ENCODE measurements at regions not wholly inside any gene's neighbourhood (a gene's known extent, or its start where the extent isn't known, plus 50 kb on each side); places are given as distances from the start of the nearest gene placed in this dataset.

GRCh38 chr12:66944365-66944764 lies 265.5 kb upstream of the GRIP1 start:
- no peak for ATAC-seq
- no peaks in the 10 kb centered on the region for H3K27me3 ChIP-seq (ENCODE audit: control insufficient read depth in 1 of 2, insufficient read depth in 2 of 2, low read length in 2 of 2)
- in situ Hi-C loops (cut with HindIII; ENCODE audit: extremely low pct_ligation_motif_present, low pct_unique_long_range_greater_than_20kb) = no loop called here
- FAIRE-seq = no peak
- POLR2A ChIA-PET = no interaction called here
- H4K20me1 ChIP-seq (ENCODE audit: insufficient read depth, low read length) = no peaks in the 10 kb centered on the region
- no TSS peak for BruUV-seq (replicated peaks)
- WGBS (ENCODE audit: low lambda C conversion rate) = 2% methylated on average over 2 of the region's 2 CpGs
- no peaks in the 10 kb centered on the region for H3K36me3 ChIP-seq (replicated peaks in 1 of 2; ENCODE audit: control insufficient read depth in 1 of 2, insufficient read depth in 2 of 2, low read length in 2 of 2)
- H3K4me3 ChIP-seq (replicated peaks in 1 of 3; ENCODE audit: insufficient read depth in 1 of 3, low read depth in 2 of 3, low read length in 3 of 3) = no peak overlapping the region
- intact Hi-C loops (cut with micrococcal nuclease; ENCODE audit: unreplicated experiment) = no loop called here
- no peaks in the 10 kb centered on the region for H3K4me1 ChIP-seq (ENCODE audit: insufficient read depth, low read length)
- DNase-seq (ENCODE audit: low spot score) = no peak
- H3K79me2 ChIP-seq (ENCODE audit: insufficient read depth, low read length) = no peaks in the 10 kb centered on the region
- H3K4me2 ChIP-seq (ENCODE audit: low read depth, low read length) = no peak overlapping the region
- TF ChIP-seq TMF1 (CRISPR knock-in tag; IDR thresholded peaks at IDR 0.05; ENCODE audit: low read depth) (no peak), ZGPAT (CRISPR knock-in tag; IDR thresholded peaks at IDR 0.05) (no peak), TOE1 (CRISPR knock-in tag; IDR thresholded peaks at IDR 0.05) (no peak), SPEN (CRISPR knock-in tag; IDR thresholded peaks at IDR 0.05; ENCODE audit: low read depth) (no peak), SP1 (IDR thresholded peaks at IDR 0.05) (no peak), SP1 (CRISPR knock-in tag; IDR thresholded peaks at IDR 0.05) (no peak), ELF4 (CRISPR knock-in tag; IDR thresholded peaks at IDR 0.05; ENCODE audit: borderline replicate concordance) (no peak), MIER3 (CRISPR knock-in tag; IDR thresholded peaks at IDR 0.05; ENCODE audit: borderline replicate concordance) (no peak), ELF3 (CRISPR knock-in tag; IDR thresholded peaks at IDR 0.05) (no peak), NR3C1 (CRISPR knock-in tag; IDR thresholded peaks at IDR 0.05) (no peak), SOX5 (CRISPR knock-in tag; IDR thresholded peaks at IDR 0.05; ENCODE audit: borderline replicate concordance) (no peak), NR2C2 (CRISPR knock-in tag; IDR thresholded peaks at IDR 0.05; ENCODE audit: borderline replicate concordance) (no peak), ZNF549 (CRISPR knock-in tag; IDR thresholded peaks at IDR 0.05) (no peak), THAP11 (CRISPR knock-in tag; IDR thresholded peaks at IDR 0.05) (no peak), ZNF567 (CRISPR knock-in tag; IDR thresholded peaks at IDR 0.05; ENCODE audit: borderline replicate concordance) (no peak), ELK4 (CRISPR knock-in tag; IDR thresholded peaks at IDR 0.05; ENCODE audit: borderline replicate concordance) (no peak)
- no peak overlapping the region for H3K9ac ChIP-seq (ENCODE audit: insufficient read depth, low read depth, low read length)
- no peak overlapping the region for H2AFZ ChIP-seq (ENCODE audit: low read length)
- no peak overlapping the region for H3K27ac ChIP-seq (ENCODE audit: extremely low read length, insufficient read depth, low read length)
- CTCF ChIA-PET (ENCODE audit: low intra/inter-chr PET ratio, low total read pairs) = no interaction called here
- no peaks in the 10 kb centered on the region for H3K9me3 ChIP-seq (ENCODE audit: low read length)

Measured in HepG2 (cell line).